ENCODE measurements at regions not wholly inside any gene's neighbourhood (a gene's known extent, or its start where the extent isn't known, plus 50 kb on each side); places are given as distances from the start of the nearest gene placed in this dataset.

DNA sequence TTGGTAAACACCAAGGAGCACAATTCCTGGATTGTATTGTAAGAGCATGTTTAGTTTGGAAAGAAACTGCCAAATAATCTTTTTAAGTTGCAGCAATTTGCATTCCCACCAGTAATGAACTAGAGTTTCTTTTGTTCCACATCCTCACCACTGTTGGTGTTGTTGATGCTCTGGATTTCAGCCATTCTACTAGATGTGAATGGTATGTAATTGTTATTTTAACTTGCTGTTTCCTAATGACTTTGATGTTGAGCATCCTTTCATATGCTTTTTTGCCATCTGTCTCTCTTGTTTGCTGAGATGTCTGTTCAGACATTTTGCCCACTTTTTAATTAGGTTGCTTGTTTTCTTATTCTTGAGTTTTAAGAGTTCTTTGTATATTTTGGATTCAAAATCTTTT lies 1654.1 kb downstream of the GRIK2 start (continued):
- TF ChIP-seq, protein P1, sequence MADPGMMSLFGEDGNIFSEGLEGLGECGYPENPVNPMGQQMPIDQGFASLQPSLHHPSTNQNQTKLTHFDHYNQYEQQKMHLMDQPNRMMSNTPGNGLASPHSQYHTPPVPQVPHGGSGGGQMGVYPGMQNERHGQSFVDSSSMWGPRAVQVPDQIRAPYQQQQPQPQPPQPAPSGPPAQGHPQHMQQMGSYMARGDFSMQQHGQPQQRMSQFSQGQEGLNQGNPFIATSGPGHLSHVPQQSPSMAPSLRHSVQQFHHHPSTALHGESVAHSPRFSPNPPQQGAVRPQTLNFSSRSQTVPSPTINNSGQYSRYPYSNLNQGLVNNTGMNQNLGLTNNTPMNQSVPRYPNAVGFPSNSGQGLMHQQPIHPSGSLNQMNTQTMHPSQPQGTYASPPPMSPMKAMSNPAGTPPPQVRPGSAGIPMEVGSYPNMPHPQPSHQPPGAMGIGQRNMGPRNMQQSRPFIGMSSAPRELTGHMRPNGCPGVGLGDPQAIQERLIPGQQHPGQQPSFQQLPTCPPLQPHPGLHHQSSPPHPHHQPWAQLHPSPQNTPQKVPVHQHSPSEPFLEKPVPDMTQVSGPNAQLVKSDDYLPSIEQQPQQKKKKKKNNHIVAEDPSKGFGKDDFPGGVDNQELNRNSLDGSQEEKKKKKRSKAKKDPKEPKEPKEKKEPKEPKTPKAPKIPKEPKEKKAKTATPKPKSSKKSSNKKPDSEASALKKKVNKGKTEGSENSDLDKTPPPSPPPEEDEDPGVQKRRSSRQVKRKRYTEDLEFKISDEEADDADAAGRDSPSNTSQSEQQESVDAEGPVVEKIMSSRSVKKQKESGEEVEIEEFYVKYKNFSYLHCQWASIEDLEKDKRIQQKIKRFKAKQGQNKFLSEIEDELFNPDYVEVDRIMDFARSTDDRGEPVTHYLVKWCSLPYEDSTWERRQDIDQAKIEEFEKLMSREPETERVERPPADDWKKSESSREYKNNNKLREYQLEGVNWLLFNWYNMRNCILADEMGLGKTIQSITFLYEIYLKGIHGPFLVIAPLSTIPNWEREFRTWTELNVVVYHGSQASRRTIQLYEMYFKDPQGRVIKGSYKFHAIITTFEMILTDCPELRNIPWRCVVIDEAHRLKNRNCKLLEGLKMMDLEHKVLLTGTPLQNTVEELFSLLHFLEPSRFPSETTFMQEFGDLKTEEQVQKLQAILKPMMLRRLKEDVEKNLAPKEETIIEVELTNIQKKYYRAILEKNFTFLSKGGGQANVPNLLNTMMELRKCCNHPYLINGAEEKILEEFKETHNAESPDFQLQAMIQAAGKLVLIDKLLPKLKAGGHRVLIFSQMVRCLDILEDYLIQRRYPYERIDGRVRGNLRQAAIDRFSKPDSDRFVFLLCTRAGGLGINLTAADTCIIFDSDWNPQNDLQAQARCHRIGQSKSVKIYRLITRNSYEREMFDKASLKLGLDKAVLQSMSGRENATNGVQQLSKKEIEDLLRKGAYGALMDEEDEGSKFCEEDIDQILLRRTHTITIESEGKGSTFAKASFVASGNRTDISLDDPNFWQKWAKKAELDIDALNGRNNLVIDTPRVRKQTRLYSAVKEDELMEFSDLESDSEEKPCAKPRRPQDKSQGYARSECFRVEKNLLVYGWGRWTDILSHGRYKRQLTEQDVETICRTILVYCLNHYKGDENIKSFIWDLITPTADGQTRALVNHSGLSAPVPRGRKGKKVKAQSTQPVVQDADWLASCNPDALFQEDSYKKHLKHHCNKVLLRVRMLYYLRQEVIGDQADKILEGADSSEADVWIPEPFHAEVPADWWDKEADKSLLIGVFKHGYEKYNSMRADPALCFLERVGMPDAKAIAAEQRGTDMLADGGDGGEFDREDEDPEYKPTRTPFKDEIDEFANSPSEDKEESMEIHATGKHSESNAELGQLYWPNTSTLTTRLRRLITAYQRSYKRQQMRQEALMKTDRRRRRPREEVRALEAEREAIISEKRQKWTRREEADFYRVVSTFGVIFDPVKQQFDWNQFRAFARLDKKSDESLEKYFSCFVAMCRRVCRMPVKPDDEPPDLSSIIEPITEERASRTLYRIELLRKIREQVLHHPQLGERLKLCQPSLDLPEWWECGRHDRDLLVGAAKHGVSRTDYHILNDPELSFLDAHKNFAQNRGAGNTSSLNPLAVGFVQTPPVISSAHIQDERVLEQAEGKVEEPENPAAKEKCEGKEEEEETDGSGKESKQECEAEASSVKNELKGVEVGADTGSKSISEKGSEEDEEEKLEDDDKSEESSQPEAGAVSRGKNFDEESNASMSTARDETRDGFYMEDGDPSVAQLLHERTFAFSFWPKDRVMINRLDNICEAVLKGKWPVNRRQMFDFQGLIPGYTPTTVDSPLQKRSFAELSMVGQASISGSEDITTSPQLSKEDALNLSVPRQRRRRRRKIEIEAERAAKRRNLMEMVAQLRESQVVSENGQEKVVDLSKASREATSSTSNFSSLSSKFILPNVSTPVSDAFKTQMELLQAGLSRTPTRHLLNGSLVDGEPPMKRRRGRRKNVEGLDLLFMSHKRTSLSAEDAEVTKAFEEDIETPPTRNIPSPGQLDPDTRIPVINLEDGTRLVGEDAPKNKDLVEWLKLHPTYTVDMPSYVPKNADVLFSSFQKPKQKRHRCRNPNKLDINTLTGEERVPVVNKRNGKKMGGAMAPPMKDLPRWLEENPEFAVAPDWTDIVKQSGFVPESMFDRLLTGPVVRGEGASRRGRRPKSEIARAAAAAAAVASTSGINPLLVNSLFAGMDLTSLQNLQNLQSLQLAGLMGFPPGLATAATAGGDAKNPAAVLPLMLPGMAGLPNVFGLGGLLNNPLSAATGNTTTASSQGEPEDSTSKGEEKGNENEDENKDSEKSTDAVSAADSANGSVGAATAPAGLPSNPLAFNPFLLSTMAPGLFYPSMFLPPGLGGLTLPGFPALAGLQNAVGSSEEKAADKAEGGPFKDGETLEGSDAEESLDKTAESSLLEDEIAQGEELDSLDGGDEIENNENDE (IDR thresholded peaks at IDR 0.05; ENCODE audit: insufficient replicate concordance, low read length), result peak; percentile 34
- TF ChIP-seq HDAC6 (IDR thresholded peaks at IDR 0.05; ENCODE audit: low read depth, low read length) (no peak), KDM4A (IDR thresholded peaks at IDR 0.05; ENCODE audit: low read depth, low read length, severe bottlenecking) (no peak), POLR2AphosphoS5 (IDR thresholded peaks at IDR 0.05; ENCODE audit: low read depth, low read length) (no peak), CEBPB (IDR thresholded peaks at IDR 0.05; ENCODE audit: low read depth, low read length) (no peak), POU5F1 (IDR thresholded peaks at IDR 0.05; ENCODE audit: low read depth, low read length) (no peak), JUND (IDR thresholded peaks at IDR 0.05; ENCODE audit: low read length) (no peak), BCL11A (IDR thresholded peaks at IDR 0.05; ENCODE audit: low read depth in 2 of 2, low read length in 2 of 2) (no peak), TCF12 (IDR thresholded peaks at IDR 0.05; ENCODE audit: low read depth, low read length) (peak; percentile 95)
- TF ChIP-seq, protein P2, sequence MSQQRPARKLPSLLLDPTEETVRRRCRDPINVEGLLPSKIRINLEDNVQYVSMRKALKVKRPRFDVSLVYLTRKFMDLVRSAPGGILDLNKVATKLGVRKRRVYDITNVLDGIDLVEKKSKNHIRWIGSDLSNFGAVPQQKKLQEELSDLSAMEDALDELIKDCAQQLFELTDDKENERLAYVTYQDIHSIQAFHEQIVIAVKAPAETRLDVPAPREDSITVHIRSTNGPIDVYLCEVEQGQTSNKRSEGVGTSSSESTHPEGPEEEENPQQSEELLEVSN (IDR thresholded peaks at IDR 0.05), result no peak
- TF ChIP-seq, protein P3, sequence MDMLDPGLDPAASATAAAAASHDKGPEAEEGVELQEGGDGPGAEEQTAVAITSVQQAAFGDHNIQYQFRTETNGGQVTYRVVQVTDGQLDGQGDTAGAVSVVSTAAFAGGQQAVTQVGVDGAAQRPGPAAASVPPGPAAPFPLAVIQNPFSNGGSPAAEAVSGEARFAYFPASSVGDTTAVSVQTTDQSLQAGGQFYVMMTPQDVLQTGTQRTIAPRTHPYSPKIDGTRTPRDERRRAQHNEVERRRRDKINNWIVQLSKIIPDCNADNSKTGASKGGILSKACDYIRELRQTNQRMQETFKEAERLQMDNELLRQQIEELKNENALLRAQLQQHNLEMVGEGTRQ (IDR thresholded peaks at IDR 0.05; ENCODE audit: low read length), result no peak

Data from H1 (cell line).